ENCODE measurements at regions not wholly inside any gene's neighbourhood (a gene's known extent, or its start where the extent isn't known, plus 50 kb on each side); places are given as distances from the start of the nearest gene placed in this dataset.

- TF ChIP-seq CTCF (IDR thresholded peaks at IDR 0.05) (no peak), POLR2AphosphoS5 (IDR thresholded peaks at IDR 0.05) (no peak)
Observed at GRCh38 chr6:48560408-48560807, 449.4 kb upstream of the PTCHD4 start.

All from prostate gland (tissue), 2 donors.